Suppressor macrophage treated with lipopolysaccharide for 4 hours (primary cell): ENCODE measurements at regions not wholly inside any gene's neighbourhood (a gene's known extent, or its start where the extent isn't known, plus 50 kb on each side); places are given as distances from the start of the nearest gene placed in this dataset.
"Not testable (repeated sequence)": the region's sequence is repeated elsewhere in the genome, so short reads cannot be mapped to it uniquely, and the experiment has no call there.

Experiments used
- DNase-seq: peaks from one replicate; pipeline ENCODE4 v3.0.0-alpha.2; 2020

- DNase-seq, result no peak
Observed at GRCh38 chr1:182331387-182331786, 60.2 kb downstream of the GLUL start.

- DNase-seq, result no peak
Observed at GRCh38 chr1:182330303-182330702, 61.3 kb downstream of the GLUL start.

- DNase-seq, result no peak
Observed at GRCh38 chr1:182329471-182329870, 62.1 kb downstream of the GLUL start.

- no peak for DNase-seq
Observed at GRCh38 chr1:182328591-182328990, 63.0 kb downstream of the GLUL start.

GRCh38 chr1:182325339-182325738 is 66.3 kb downstream of the GLUL start:
- DNase-seq, result no peak

GRCh38 chr1:182321532-182321931 is 70.1 kb downstream of the GLUL start:
- DNase-seq, result not testable (repeated sequence)

GRCh38 chr1:182317611-182318161 is 73.9 kb downstream of the GLUL start:
- peak; percentile 39 for DNase-seq

GRCh38 chr1:182316454-182316853 is 75.1 kb downstream of the GLUL start:
- DNase-seq, result not testable (repeated sequence)

GRCh38 chr1:182315167-182315556 is 76.4 kb downstream of the GLUL start:
- no peak for DNase-seq

GRCh38 chr1:182309631-182310351 is 81.8 kb downstream of the GLUL start:
- no peak for DNase-seq

GRCh38 chr1:182308826-182309225 is 82.8 kb downstream of the GLUL start:
- no peak for DNase-seq

- DNase-seq, result not testable (repeated sequence)
Observed at GRCh38 chr1:182307486-182307885, 84.1 kb downstream of the GLUL start.

- no peak for DNase-seq
Observed at GRCh38 chr1:182305861-182306260, 85.7 kb downstream of the GLUL start.

GRCh38 chr1:182304627-182305026 is 87.0 kb downstream of the GLUL start:
- no peak for DNase-seq

- DNase-seq, result no peak
Observed at GRCh38 chr1:182304218-182304617, 87.4 kb downstream of the GLUL start.

GRCh38 chr1:182303778-182304177 is 87.8 kb downstream of the GLUL start:
- peak; percentile 73 for DNase-seq

GRCh38 chr1:182301467-182302198 is 90.0 kb downstream of the GLUL start:
- peak; percentile 51 for DNase-seq

- no peak for DNase-seq
Observed at GRCh38 chr1:182301026-182301436, 90.6 kb downstream of the GLUL start.

- peak; percentile 75 for DNase-seq
Observed at GRCh38 chr1:182299728-182300616, 91.6 kb downstream of the GLUL start.

- DNase-seq, result not testable (repeated sequence)
Observed at GRCh38 chr1:182299054-182299727, 92.4 kb downstream of the GLUL start.

GRCh38 chr1:182297335-182297734 is 94.3 kb downstream of the GLUL start:
- no peak for DNase-seq

GRCh38 chr1:182295697-182296096 is 95.9 kb downstream of the GLUL start:
- no peak for DNase-seq
